Neural cell (in vitro differentiated cells): ENCODE measurements at regions not wholly inside any gene's neighbourhood (a gene's known extent, or its start where the extent isn't known, plus 50 kb on each side); places are given as distances from the start of the nearest gene placed in this dataset.

Experiments used
- CTCF ChIP-seq: fragments of 450-650 bp; IDR thresholded peaks from 2 replicates; pipeline ENCODE4 v1.5.1; 2014; ENCODE audit warnings: antibody characterized with exemption, mild to moderate bottlenecking, moderate library complexity; ENCODE audit not compliant: poor library complexity, severe bottlenecking
- EP300 ChIP-seq: fragments of 450-650 bp; conservative IDR thresholded peaks from 2 replicates; pipeline ENCODE4 v1.6.1; 2014; ENCODE audit warnings: antibody characterized with exemption, mild to moderate bottlenecking, moderate library complexity; ENCODE audit not compliant: poor library complexity, severe bottlenecking
- EZH2 ChIP-seq: fragments of 200-600, 300-800 bp; shearing (Covaris generic), sonication (generic); IDR thresholded peaks from 2 replicates; pipeline ENCODE4 v1.6.1; 2014; ENCODE audit warnings: antibody characterized with exemption, low read length, borderline replicate concordance, mild to moderate bottlenecking; ENCODE audit not compliant: insufficient read depth, poor library complexity, severe bottlenecking
- MXI1 ChIP-seq: fragments of 450-650 bp; conservative IDR thresholded peaks from 2 replicates; pipeline ENCODE4 v1.6.1; 2014; ENCODE audit warnings: antibody characterized with exemption, mild to moderate bottlenecking; ENCODE audit not compliant: poor library complexity, severe bottlenecking
- POLR2AphosphoS5 ChIP-seq: IDR thresholded peaks from 2 replicates; pipeline ENCODE4 v1.6.1; 2012
- RAD21 ChIP-seq: fragments of 450-650 bp; conservative IDR thresholded peaks from 2 replicates; pipeline ENCODE4 v1.6.1; 2014; ENCODE audit warnings: antibody characterized with exemption, mild to moderate bottlenecking, moderate library complexity
- SMC3 ChIP-seq: fragments of 450-650 bp; conservative IDR thresholded peaks from 2 replicates; pipeline ENCODE4 v1.6.1; 2014; ENCODE audit warnings: antibody characterized with exemption, mild to moderate bottlenecking, moderate library complexity; ENCODE audit not compliant: poor library complexity
- TAF1 ChIP-seq: IDR thresholded peaks from 2 replicates; pipeline ENCODE4 v1.6.1; 2012; ENCODE audit warnings: low read depth
- TF ChIP-seq, protein P1 (sequence below): IDR thresholded peaks from 2 replicates; pipeline ENCODE4 v1.6.1; 2012; ENCODE audit warnings: borderline replicate concordance

- TF ChIP-seq RAD21 (no peak), CTCF (no peak), EP300 (no peak), EZH2 (no peak), SMC3 (no peak), TAF1 (no peak), POLR2AphosphoS5 (no peak), MXI1 (no peak)
- TF ChIP-seq, protein P1, sequence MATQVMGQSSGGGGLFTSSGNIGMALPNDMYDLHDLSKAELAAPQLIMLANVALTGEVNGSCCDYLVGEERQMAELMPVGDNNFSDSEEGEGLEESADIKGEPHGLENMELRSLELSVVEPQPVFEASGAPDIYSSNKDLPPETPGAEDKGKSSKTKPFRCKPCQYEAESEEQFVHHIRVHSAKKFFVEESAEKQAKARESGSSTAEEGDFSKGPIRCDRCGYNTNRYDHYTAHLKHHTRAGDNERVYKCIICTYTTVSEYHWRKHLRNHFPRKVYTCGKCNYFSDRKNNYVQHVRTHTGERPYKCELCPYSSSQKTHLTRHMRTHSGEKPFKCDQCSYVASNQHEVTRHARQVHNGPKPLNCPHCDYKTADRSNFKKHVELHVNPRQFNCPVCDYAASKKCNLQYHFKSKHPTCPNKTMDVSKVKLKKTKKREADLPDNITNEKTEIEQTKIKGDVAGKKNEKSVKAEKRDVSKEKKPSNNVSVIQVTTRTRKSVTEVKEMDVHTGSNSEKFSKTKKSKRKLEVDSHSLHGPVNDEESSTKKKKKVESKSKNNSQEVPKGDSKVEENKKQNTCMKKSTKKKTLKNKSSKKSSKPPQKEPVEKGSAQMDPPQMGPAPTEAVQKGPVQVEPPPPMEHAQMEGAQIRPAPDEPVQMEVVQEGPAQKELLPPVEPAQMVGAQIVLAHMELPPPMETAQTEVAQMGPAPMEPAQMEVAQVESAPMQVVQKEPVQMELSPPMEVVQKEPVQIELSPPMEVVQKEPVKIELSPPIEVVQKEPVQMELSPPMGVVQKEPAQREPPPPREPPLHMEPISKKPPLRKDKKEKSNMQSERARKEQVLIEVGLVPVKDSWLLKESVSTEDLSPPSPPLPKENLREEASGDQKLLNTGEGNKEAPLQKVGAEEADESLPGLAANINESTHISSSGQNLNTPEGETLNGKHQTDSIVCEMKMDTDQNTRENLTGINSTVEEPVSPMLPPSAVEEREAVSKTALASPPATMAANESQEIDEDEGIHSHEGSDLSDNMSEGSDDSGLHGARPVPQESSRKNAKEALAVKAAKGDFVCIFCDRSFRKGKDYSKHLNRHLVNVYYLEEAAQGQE, result no peak
Observed at GRCh38 chr3:164912916-164913315, 165.4 kb downstream of the SI start.
